ENCODE measurements at regions not wholly inside any gene's neighbourhood (a gene's known extent, or its start where the extent isn't known, plus 50 kb on each side); places are given as distances from the start of the nearest gene placed in this dataset.

DNA sequence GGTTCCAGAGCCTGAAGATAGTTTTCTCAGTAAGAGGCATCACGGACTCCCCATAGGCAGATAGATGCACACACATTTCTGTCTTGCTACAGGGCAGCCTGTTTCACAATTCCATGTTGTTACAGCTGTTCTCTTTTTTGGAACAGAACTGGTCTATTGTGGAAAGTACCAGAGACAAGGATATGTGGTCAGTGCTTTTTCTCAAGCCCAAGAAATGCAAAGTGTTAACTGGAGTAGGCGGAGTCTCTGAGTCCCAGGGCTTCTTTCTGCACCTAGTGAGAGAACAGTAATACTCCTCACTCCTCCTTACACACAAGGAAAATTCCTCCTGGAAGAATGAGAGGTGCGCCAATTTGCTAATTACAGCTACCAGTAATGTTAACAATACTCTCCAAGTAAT lies 141.6 kb upstream of the ARGLU1 start:
- no peak for TF ChIP-seq POLR2A (IDR thresholded peaks at IDR 0.05)
- TF ChIP-seq, protein P1, sequence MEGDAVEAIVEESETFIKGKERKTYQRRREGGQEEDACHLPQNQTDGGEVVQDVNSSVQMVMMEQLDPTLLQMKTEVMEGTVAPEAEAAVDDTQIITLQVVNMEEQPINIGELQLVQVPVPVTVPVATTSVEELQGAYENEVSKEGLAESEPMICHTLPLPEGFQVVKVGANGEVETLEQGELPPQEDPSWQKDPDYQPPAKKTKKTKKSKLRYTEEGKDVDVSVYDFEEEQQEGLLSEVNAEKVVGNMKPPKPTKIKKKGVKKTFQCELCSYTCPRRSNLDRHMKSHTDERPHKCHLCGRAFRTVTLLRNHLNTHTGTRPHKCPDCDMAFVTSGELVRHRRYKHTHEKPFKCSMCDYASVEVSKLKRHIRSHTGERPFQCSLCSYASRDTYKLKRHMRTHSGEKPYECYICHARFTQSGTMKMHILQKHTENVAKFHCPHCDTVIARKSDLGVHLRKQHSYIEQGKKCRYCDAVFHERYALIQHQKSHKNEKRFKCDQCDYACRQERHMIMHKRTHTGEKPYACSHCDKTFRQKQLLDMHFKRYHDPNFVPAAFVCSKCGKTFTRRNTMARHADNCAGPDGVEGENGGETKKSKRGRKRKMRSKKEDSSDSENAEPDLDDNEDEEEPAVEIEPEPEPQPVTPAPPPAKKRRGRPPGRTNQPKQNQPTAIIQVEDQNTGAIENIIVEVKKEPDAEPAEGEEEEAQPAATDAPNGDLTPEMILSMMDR (IDR thresholded peaks at IDR 0.05) = no peak
- DNase-seq = peak in 2 of 5 donors; percentile 26 to 41
- peak overlapping the region; percentile 65 to 88 (median 82) for H3K27ac ChIP-seq
- no peaks in the 10 kb centered on the region for H3K27me3 ChIP-seq
- H3K4me1 ChIP-seq = peaks cover 0 to 51% (median 8%) of the 10 kb centered on the region in 12 donors
- peak overlapping the region in 10 of 12 donors; percentile 1 to 51 (median 36) for H3K4me3 ChIP-seq
- H3K9me3 ChIP-seq = no peaks in the 10 kb centered on the region
- intact Hi-C loops (cut with DNase I) = loop anchor here in 3 of 10 donors (2.0 to 10.0 kb wide), 5 partner anchors 29 to 495 kb away; partner anchors contain the start of genes ARGLU1 (in 1 of the 3) and EFNB2 (in 1 of the 3)
- 49 to 60% (median 53%) methylated on average over 3 of the region's 3 CpGs for WGBS, 4 donors
- ATAC-seq = peak; percentile 32 to 93 (median 86)
- no peaks in the 10 kb centered on the region for H3K36me3 ChIP-seq

DNA sequence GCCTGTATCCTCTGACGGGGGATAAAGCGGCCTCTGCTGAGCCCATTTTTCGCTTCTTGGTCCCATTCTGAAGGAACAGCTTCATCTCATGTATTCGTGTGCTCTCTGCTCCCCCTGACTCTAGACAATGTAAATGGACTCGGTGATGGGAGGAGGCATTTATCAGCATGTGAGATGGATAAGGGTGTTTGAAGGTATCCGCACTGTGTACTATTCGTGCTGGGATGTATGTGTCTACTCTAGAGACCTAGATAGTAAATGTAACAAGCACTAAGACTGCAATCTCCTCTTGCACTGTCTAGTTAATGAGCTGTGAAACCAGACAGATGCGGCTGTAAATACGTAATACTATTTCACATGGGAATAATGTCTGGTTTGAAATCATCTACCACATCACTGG lies 134.6 kb upstream of the ARGLU1 start:
- DNase-seq (no peak), ATAC-seq (peak in 1 of 4 donors; percentile 7)
- H3K36me3 ChIP-seq = no peaks in the 10 kb centered on the region
- WGBS, 4 donors = 44 to 70% (median 60%) methylated on average over 9 of the region's 9 CpGs
- H3K27ac ChIP-seq = peak overlapping the region; percentile 12 to 83 (median 68)
- intact Hi-C loops (cut with DNase I) = loop anchor here in 5 of 10 donors (1.0 to 10.0 kb wide), 6 partner anchors 50 to 502 kb away; partner anchors contain the start of genes ARGLU1 (in 1 of the 5) and EFNB2 (in 1 of the 5)
- no peaks in the 10 kb centered on the region for H3K9me3 ChIP-seq
- H3K4me3 ChIP-seq = peak overlapping the region in 4 of 12 donors; percentile 5 to 23 (median 14)
- no peak for TF ChIP-seq POLR2A (IDR thresholded peaks at IDR 0.05)
- TF ChIP-seq, protein P1 (IDR thresholded peaks at IDR 0.05) = no peak
- H3K27me3 ChIP-seq = no peaks in the 10 kb centered on the region
- peaks cover 0 to 38% (median 6%) of the 10 kb centered on the region in 12 donors for H3K4me1 ChIP-seq

DNA sequence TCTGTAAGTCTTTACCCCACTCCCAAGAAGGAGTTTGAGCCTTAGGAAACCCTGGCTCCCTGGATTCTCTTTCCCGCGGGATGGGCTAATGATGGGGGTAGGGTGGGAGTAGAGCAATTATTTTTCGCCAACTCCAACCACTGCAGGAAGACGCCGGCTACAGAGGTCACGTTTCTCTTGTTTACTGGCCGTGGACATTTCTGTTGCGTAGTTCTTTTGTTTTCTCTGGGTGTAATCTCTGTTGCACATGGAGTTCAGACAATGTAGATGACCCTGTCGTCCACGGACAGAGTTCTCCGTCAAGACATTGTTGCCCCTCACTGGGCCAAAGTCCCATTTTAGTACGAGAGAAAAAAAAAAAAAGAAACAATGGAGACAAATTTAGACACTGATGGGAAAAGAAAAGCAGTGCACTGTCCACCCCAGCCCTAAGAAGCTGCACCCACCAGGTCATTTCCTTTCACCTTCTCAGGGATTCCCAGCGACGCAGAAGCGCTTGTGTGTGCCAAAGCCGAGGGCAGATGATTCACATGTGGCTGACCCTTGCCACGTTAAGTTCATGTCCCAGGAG lies 133.9 kb upstream of the ARGLU1 start:
- Histone ChIP-seq H3K4me3 (peak overlapping the region in 4 of 12 donors; percentile 5 to 23 (median 15)), H3K27ac (peak overlapping the region in 11 of 12 donors; percentile 31 to 83 (median 72)), H3K9me3 (no peaks in the 10 kb centered on the region), H3K4me1 (peaks cover 0 to 44% (median 6%) of the 10 kb centered on the region in 12 donors), H3K36me3 (no peaks in the 10 kb centered on the region), H3K27me3 (no peaks in the 10 kb centered on the region)
- peak in 4 of 5 donors; percentile 55 to 65 (median 62) for DNase-seq
- 56 to 63% (median 59%) methylated on average over 17 of the region's 17 CpGs for WGBS, 4 donors
- intact Hi-C loops (cut with DNase I) = loop anchor here in 5 of 10 donors (1.0 to 10.0 kb wide), 6 partner anchors 50 to 503 kb away; partner anchors contain the start of genes ARGLU1 (in 1 of the 5) and EFNB2 (in 1 of the 5)
- TF ChIP-seq, protein P1 (IDR thresholded peaks at IDR 0.05) = no peak
- no peak for TF ChIP-seq POLR2A (IDR thresholded peaks at IDR 0.05)
- peak; percentile 74 to 94 (median 83) for ATAC-seq

DNA sequence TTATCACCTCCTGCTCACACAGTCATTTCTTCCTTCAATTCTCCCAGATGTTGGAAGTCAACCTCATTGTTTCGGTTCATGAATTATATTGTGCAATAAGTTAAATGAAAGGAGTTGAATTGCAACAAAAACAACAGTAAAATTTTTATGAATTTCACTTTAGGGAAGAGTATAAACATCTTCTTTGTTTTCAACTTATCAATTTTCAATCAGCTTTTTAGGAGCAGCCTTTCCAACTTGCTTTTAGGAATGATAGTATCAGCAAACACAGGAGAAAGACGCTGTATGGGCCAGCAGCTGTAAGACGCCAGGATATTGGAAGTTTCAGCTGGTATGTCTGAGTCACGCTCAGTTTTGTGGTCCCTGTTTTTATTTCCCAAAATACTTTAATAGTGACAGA lies 132.5 kb upstream of the ARGLU1 start:
- DNase-seq = no peak
- no peak overlapping the region for H3K4me3 ChIP-seq
- no peaks in the 10 kb centered on the region for H3K9me3 ChIP-seq
- no peaks in the 10 kb centered on the region for H3K36me3 ChIP-seq
- 66 to 75% (median 70%) methylated on average over 4 of the region's 4 CpGs for WGBS, 4 donors
- no peak for TF ChIP-seq POLR2A (IDR thresholded peaks at IDR 0.05)
- TF ChIP-seq, protein P1 (IDR thresholded peaks at IDR 0.05) = no peak
- no peaks in the 10 kb centered on the region for H3K27me3 ChIP-seq
- peak overlapping the region in 5 of 12 donors; percentile 17 to 82 (median 72) for H3K27ac ChIP-seq
- peaks cover 0 to 49% (median 9%) of the 10 kb centered on the region in 12 donors for H3K4me1 ChIP-seq
- no peak for ATAC-seq
- intact Hi-C loops (cut with DNase I) = loop anchor here in 5 of 10 donors (5.0 to 10.0 kb wide), 5 partner anchors 52 to 504 kb away; partner anchors contain the start of genes ARGLU1 (in 1 of the 5) and EFNB2 (in 1 of the 5)
